GM19372 (cell line): ENCODE measurements at regions not wholly inside any gene's neighbourhood (a gene's known extent, or its start where the extent isn't known, plus 50 kb on each side); places are given as distances from the start of the nearest gene placed in this dataset.
"Not testable (repeated sequence)": the region's sequence is repeated elsewhere in the genome, so short reads cannot be mapped to it uniquely, and the experiment has no call there.

ENCODE experiments used
- ATAC-seq: cut with Tn5 transposase; IDR thresholded peaks from one replicate; pipeline ENCODE4 v1.9.1; 2021; ENCODE audit warnings: mild to moderate bottlenecking, low read depth, moderate library complexity; ENCODE audit not compliant: unreplicated experiment

DNA sequence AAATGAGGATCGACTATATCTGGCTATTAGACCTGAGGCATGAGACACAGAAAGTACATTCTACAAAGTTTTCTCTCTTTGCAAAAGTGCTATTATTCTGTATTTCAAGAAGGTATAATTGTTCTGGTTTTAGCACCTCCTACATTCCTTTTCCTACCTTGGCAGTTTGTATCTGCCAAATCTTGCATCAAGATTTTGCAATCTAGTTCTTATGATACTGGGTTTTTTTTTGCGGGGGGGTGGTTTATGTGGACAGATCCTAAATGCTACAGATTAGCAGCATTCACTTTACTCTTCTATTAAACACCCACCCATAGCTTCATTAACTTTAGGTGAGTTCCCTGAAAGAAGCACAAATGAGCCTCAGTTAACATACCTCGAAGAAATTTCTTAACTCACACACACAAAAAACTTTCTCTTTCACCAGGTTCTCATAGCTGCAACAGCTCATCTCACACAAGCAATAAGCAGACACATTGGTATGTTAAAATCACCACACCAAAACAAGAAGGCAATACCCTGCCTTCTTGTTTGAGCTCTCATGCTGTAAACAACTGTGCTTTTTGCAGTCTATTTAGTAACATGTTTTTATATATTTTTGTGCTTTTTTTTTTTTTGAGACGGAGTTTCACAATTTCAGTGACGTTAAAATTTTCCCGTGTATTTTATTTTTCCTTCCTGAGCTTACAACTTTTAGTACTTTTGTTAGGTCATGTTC, 73.0 kb upstream of the VGLL4 start:
- ATAC-seq = no peak

DNA sequence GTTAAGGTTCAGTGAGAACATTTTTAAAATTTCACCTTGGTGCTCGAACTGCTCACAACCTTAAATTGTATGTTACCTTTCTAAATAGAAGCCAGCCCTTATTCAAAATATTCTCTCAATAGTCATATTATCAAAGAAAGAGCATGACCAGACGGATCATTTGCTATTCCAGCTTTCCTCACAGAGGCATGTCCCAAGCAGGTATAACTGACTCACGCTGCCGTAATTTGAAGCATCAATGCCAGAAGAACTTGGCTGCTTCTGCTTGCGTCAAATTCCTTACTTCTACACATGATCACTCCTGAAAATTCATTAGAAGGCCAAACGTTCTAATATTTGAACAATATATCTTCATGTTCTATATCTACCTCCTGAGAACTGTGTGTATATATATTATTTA, 69.5 kb upstream of the VGLL4 start:
- ATAC-seq = no peak

DNA sequence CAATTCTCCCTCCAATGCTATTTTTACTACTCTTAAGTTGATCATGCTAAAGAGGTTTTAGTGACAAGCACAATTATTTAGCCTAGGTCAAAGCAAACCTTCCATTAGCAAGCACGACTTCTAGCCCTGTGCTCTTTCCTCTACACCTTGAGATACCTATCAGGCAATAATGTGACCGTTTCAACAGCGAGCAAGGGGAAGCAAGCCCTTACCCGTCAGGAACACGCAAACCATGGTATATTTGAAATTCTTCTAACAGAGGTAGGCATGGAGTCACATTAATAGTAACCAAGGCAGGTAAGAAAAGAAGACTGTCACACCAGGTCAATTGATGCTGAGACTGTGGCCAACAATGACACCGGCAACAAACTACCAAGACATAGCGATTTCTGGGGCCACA, 68.9 kb upstream of the VGLL4 start:
- no peak for ATAC-seq

DNA sequence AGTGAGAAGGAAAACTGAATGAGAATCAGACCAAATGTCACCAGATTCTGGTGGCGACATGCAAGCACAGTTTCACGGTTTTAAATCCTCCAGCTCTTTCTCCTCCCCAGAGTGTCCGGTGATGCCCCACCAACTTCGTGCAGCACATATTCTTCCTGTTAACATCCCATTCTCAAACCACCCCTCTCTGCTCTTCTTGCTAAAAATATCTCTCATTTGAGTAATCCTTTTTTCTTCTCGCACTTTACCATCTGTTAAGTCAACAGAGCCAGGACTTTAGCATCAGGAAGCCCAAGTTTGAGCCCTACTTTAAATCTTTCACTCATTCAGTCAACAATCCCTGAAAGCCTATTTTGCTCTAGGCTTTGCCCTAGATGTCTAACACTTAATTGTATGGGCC, 68.2 kb upstream of the VGLL4 start:
- ATAC-seq = no peak

DNA sequence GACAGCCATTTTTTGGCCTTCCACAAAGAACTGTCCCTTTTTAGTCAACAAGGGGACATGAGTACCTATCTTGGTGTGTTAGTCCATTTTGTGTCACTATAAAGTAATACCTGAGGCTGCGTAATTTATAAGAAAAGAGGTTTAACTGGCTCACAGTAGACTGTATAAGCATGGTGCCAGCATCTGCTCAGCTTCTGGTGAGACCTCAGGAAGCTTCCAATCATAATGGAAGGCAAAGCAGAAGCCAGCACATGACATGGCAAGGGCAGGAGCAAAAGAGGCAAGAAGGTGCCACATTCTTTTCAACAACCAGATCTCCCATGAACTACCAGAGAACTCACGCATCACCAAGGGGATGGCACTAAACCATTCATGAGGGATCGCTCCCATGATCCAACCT, 66.1 kb upstream of the VGLL4 start:
- ATAC-seq = no peak

DNA sequence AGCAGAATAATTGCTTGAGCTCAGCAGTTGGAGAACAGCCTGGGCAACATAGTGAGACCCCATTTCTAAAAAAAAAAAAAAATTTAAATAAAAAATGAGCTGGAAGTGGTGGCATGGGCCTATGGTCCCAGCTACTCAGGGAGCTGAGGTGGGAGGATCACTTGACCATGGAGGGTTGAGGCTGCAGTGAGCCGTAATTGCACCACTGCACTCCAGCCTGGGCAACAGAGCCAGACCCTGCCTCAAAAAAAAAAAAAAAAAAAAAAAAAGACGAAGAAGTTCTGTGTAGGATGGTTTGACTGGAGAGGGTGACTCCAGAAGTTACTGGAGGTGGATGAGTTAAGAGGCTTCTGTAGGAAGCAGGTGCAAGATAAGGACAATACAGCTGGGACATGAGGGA, 63.4 kb upstream of the VGLL4 start:
- not testable (repeated sequence) for ATAC-seq

DNA sequence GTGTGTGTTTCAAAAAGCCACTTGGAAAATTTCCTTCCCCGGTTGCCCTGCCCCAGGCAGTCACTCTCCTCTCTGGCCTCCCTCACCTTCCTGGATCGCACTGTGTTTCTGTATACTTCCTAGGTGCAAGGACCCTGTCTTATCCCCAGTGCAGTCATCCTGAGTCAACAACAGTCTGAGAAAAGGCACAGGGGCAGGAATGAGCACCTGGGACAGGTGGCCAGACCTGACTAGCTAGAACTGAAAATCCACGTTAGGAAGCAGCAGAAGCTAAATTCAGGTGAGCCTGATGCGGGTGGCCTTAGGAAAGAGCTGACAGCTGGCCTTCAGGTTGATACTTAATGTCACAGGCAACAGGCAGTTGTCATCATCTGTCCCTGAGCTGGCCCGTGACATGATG, 62.9 kb upstream of the VGLL4 start:
- ATAC-seq = no peak

DNA sequence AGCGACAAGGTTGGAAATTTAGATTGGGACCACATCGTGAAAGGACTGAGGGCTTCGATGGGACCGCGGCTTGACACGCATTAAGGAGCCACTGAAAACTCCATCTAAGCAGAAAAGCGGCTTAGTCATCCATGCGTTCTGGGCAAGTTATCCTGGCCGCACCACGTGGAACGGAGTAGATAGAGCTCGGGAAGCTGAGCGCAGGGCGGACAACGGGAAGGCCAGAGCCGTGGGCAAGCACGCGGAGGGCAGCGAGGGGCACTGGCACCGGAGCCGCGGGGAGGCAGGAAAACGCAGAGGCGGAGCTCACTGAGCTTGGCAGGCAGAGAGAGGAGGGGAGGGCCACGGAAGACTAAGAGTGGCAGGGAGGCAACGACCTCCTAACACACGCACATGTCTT, 61.3 kb upstream of the VGLL4 start:
- ATAC-seq = no peak

DNA sequence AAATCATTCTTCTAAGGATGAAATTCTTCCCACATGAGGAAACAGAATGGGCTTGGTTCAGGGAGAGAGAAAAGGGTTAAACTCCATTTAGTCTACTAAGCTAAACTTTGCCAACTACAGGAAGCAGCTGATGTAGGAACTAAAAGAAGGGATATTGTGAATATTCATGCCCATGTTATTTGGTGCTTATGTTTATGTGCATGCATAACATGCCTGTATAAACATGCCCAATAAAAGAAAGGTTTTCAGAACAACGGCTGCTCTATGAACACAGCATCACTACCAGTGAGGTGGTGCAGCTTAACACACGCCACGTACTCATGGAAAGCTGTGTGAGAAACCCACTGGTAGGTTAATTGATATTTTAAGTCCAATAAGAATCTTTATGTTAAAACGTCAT, 59.4 kb upstream of the VGLL4 start:
- no peak for ATAC-seq

DNA sequence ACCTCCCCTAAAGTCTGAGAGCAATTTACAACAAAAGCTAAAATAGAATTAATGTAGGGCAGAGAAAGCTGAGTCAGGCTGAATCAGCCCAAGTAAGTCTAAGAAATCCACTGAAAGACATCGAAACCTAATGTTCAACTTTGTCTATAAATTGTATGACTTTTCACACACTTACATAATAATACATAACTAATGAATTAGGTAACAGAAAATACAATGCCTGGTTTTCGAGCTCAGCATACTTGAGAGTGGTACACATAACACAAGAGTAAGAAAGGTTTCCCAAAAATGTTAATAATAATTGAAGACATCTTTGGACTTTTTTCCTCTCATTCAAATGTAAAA, 55.3 kb upstream of the VGLL4 start:
- no peak for ATAC-seq

DNA sequence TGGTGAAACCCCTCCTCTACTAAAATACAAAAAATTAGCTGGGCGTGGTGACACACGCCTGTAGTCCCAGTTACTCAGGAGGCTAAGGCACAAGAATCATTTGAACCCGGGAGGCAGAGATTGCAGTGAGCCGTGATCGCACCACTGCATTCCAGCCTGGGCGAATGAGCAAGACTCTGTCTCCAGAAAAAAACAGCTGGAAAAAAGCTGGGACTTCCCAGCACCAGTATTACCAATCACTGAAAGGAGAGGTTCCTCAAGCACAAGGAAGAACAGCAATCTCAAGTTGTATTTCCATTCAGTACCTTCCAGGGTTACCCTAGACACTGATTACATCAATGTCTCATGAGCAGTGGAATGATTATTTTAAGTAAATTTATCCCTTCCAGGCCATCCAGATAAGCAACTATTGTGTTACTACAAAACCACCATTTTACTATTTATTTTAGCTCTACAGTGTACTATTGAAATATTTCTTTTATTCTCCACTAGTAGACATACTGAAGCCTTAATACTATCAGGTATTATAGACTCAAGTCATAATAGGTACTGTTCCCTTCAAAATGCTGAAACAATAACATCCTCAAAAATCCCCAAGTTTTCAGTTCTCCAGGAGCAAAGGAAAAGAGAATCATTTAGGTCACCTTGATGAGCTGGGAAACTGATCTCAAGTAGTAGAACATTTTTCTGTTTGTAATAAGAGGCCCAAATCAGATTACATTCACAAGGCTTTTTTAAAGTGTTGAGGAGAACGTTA, 54.8 kb upstream of the VGLL4 start:
- ATAC-seq = no peak

DNA sequence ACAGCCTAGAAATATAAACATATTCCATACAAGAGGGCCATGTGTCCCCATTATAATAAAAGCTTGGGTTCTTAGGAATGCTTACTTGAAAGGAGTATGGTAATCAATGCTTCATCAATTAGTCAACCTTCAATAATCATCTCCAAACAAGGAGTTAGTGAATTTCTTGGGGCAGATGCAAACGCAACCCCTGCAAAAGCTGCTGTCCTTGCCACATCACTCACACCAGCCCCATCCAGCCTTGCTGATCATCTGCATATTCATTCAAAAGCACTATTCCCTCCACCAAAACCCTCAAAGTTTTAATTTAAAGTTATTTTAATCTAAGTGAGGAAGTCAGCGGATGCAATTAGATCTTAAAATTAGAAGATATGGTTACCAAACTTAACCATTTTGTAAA, 54.0 kb upstream of the VGLL4 start:
- no peak for ATAC-seq

DNA sequence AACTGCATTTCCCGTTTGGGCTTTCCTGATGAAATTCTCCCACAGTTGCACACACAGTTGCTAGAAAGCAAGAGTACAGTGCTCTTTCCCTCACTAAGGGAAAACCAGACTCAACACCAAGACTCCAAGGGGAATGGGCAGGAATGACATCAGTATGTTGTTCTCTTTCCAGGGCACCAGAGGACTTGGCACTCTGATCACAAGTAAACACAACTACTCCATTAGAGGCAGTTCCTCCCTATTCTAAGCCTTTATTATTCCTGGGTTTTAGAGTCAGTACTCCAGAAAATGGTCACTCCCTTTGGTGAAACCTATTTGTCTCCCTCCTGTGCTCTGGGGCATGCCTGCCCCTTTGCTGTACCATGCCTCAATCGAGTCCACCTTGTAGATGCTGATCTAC, 52.3 kb upstream of the VGLL4 start:
- no peak for ATAC-seq
